Dendritic cell treated with granulocyte-macrophage colony-stimulating factor and Interleukin-4, amounts not matched to agents 40 ng/mL and 50 ng/mL, for 4 days (primary cell): ENCODE measurements at regions not wholly inside any gene's neighbourhood (a gene's known extent, or its start where the extent isn't known, plus 50 kb on each side); places are given as distances from the start of the nearest gene placed in this dataset.

Experiments
- H3K27ac Mint-ChIP-seq: one replicate; pipeline ENCODE4 v1.8.0; 2022; ENCODE audit warnings: mild to moderate bottlenecking, mixed read lengths
- H3K27me3 Mint-ChIP-seq: one replicate; pipeline ENCODE4 v1.8.0; 2022; ENCODE audit warnings: mild to moderate bottlenecking, mixed read lengths
- H3K36me3 Mint-ChIP-seq: one replicate; pipeline ENCODE4 v1.8.0; 2022; ENCODE audit warnings: low read depth, mixed read lengths
- H3K4me1 Mint-ChIP-seq: one replicate; pipeline ENCODE4 v1.8.0; 2022; ENCODE audit warnings: low read depth, mixed read lengths
- H3K4me3 Mint-ChIP-seq: one replicate; pipeline ENCODE4 v1.8.0; 2022; ENCODE audit warnings: mild to moderate bottlenecking, moderate library complexity, mixed read lengths
- H3K9me3 Mint-ChIP-seq: one replicate; pipeline ENCODE4 v1.8.0; 2022; ENCODE audit warnings: mixed read lengths
- intact Hi-C: fragments of 100-400 bp; cut with micrococcal nuclease; formaldehyde crosslinking; loops from one replicate; pipeline ENCODE4 v1.15.0; 2022

DNA sequence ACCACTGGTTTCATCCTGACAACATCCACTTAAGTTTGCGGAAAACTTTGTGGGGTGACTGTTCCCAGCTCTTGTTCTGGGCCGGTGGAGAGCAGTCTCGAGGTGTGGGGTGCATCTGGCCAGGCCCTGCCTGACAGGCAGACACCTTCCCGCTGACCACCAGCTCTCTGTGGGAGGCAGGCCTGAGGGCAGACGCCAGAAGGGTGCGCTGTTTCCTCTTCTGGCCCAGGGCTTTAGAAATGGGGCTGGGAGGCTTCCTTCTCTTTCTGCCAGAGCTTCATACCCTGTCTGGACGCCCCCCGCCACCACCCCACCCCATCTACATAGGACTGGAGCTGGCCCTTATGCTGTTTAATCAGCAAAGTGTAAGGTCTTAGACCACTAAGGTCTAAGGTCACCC is 263.8 kb downstream of the LOXHD1 start:
- Mint-ChIP-seq H3K4me1 (peaks cover 5% of the 10 kb centered on the region), H3K27me3 (no peaks in the 10 kb centered on the region), H3K9me3 (no peaks in the 10 kb centered on the region), H3K4me3 (no peak overlapping the region), H3K27ac (no peak overlapping the region), H3K36me3 (no peaks in the 10 kb centered on the region)
- intact Hi-C loops = no loop called here

DNA sequence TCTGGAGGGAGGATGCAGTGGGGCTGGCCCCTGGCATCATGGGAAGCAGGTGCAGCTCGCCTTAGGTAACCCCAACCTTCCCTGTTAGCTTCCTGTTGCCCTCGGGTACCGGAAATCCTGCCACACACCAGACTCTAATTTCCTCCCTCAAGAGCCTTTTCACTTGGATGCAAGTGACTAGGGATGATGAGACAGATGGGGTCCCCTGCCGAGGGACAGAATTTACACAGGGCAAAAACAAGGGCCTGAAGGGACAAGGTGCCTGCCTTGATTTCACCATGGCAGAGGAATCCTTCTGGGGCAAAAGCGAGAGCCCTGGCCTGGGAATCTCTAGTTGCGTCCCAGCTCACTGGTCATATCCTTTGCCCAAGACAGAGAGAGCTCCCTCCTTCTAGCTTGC is 263.1 kb downstream of the LOXHD1 start:
- Mint-ChIP-seq H3K9me3 (no peaks in the 10 kb centered on the region), H3K4me3 (no peak overlapping the region), H3K27me3 (no peaks in the 10 kb centered on the region), H3K27ac (no peak overlapping the region), H3K4me1 (peaks cover 5% of the 10 kb centered on the region), H3K36me3 (no peaks in the 10 kb centered on the region)
- intact Hi-C loops = no loop called here

DNA sequence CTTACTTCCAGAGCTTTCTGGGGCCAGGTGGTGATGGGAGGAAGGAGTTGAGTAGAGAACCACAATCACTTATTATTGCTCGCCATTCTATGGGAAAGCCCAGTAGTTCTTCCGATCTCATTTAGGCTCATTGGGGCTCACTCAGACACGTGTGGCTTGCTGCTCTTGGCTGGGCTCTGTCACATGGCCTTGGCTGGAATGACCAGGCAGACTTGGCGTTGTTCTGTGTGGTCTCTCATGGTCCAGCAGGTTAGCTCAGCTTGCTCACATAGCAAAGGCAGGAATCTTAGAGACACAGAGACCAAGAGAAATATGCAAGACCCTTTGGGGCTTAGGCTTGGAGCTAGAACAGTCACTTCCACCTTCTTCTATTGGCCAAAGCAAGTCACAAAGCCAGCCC is 261.2 kb downstream of the LOXHD1 start:
- Mint-ChIP-seq H3K4me1 (peaks cover 5% of the 10 kb centered on the region), H3K4me3 (no peak overlapping the region), H3K9me3 (no peaks in the 10 kb centered on the region), H3K27ac (no peak overlapping the region), H3K27me3 (no peaks in the 10 kb centered on the region), H3K36me3 (no peaks in the 10 kb centered on the region)
- intact Hi-C loops = no loop called here

DNA sequence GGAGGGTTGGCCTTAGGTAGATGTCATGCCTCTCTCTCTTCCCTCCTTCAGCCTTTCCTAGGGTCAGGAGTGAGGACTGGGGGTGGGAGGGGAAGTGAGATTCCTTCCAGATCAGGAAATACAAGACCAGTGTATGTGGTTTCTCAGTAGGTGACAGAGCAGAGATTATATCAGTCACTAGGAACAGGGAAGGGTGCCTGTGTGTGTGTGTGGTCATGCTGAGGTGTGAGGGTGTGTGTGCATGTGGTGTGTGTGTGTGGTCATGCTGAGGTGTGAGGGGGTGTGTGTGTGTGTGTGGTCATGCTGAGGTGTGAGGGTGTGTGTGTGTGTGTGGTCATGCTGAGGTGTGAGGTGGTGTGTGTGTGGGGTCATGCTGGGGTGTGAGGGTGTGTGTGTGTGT is 259.8 kb downstream of the LOXHD1 start:
- Mint-ChIP-seq H3K9me3 (no peaks in the 10 kb centered on the region), H3K27ac (no peak overlapping the region), H3K36me3 (no peaks in the 10 kb centered on the region), H3K4me1 (peaks cover 5% of the 10 kb centered on the region), H3K27me3 (no peaks in the 10 kb centered on the region), H3K4me3 (no peak overlapping the region)
- intact Hi-C loops = no loop called here

DNA sequence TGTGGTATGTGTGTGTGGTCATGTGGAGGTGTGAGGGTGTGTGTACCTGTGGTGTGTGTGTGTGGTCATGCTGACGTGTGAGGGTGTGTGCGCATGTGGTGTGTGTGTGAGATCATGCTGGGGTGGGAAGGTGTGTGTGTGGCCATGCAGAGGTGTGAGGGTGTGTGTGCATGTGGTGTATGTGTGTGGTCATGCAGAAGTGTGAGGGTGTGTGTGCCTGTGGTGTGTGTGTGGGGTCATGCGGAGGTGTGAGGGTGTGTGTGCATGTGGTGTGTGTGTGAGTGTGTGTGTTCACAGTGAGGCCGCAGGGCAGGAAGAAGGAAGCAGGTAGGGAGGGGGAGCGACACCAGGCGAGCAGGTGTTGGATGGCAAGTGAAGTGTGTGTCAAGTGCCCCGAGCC is 259.0 kb downstream of the LOXHD1 start:
- intact Hi-C loops = no loop called here
- H3K36me3 Mint-ChIP-seq = no peaks in the 10 kb centered on the region
- peaks cover 5% of the 10 kb centered on the region for H3K4me1 Mint-ChIP-seq
- H3K27me3 Mint-ChIP-seq = no peaks in the 10 kb centered on the region
- H3K27ac Mint-ChIP-seq = no peak overlapping the region
- H3K4me3 Mint-ChIP-seq = no peak overlapping the region
- no peaks in the 10 kb centered on the region for H3K9me3 Mint-ChIP-seq

DNA sequence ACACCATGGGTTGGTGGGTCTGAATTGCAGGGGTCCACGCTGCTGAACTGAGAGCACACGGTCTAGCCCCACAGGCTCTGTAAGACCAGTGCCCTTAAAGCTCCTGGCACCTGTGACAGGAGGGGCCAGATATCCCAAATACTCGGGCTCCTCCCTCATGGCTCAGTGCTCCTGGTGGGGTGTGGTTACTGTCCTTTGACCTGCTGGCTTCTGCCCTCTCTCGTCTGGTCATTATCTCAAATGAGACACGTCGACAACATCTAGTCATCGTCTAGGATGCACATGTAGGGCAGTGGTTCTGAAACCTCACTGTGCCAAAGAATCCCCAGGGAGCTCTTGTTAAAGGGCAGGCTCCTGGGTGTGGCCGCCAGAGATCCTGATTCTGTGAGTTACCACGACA is 258.4 kb downstream of the LOXHD1 start:
- Mint-ChIP-seq H3K9me3 (no peaks in the 10 kb centered on the region), H3K27ac (no peak overlapping the region), H3K4me3 (no peak overlapping the region), H3K4me1 (peaks cover 5% of the 10 kb centered on the region), H3K27me3 (no peaks in the 10 kb centered on the region), H3K36me3 (no peaks in the 10 kb centered on the region)
- intact Hi-C loops = no loop called here

DNA sequence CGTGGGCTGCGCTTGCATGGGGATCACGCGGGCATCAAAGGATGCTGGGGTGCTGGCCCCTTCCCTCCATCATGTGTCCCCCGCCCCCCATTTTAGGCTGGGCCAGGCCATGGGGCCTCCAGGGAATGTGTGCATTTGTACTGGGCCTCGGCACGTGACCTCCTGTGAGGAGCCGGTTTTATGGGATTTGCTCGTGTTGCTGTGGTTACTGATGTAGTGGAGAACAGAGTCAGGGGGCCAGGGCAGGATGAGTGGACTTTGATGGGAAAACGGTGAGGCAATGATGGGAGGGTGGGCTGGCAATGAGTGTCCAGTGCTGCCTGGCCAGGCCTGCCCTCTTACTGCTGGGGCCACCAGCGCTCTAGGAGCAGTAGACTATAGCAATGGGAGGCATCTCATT is 257.7 kb downstream of the LOXHD1 start:
- Mint-ChIP-seq H3K27ac (no peak overlapping the region), H3K36me3 (no peaks in the 10 kb centered on the region), H3K27me3 (no peaks in the 10 kb centered on the region), H3K4me1 (peaks cover 5% of the 10 kb centered on the region), H3K4me3 (no peak overlapping the region), H3K9me3 (no peaks in the 10 kb centered on the region)
- intact Hi-C loops = no loop called here

DNA sequence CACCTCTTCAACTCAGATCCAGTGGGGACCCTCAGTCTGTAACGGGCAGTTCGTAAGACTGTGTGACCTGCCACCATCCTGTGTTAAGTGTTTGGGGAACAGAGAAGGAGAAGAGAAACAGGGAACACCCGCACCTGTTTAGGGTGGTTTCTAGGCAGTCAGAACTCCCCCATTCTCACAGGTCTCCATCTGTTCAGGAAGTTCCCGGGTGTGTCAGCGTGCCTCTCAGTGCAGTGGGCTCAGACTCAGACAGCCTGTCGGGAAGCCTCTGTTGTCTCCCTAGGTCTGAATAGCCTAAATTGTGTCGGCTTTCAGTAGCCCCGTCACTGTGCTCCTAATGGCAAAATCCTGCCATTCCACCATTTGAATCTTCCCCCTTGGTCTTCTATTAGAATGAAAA is 256.6 kb downstream of the LOXHD1 start:
- Mint-ChIP-seq H3K27ac (no peak overlapping the region), H3K4me3 (no peak overlapping the region), H3K4me1 (peaks cover 5% of the 10 kb centered on the region), H3K27me3 (no peaks in the 10 kb centered on the region), H3K36me3 (no peaks in the 10 kb centered on the region), H3K9me3 (no peaks in the 10 kb centered on the region)
- intact Hi-C loops = no loop called here

DNA sequence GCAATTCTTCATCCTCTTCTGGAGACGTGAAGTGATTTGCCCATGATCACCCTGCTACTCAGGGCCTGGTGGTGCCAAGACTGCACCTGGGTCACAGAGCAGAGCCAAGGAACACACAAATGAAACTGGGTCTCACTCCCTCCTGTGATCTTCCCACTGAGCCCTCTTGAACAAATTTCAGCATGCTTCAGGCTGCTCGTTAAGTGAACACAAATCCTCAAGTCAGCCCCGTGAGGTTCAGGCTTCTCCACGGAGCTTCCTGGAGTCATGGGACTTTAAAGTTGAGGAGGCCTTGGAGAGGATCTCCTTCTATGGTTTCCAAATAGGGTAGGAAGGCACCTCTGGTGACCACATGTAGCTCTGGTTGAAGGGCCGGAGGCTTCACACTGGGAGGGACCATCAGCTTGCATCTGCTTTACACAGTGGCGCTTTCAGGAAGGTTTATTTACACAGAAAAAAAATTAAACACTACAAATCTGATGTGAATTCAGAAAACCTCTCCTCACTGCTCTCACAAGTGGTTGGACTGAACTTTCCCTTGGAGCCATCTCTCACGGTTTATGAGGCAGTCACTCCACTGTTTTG is 255.4 kb downstream of the LOXHD1 start:
- no peaks in the 10 kb centered on the region for H3K36me3 Mint-ChIP-seq
- peaks cover 5% of the 10 kb centered on the region for H3K4me1 Mint-ChIP-seq

DNA sequence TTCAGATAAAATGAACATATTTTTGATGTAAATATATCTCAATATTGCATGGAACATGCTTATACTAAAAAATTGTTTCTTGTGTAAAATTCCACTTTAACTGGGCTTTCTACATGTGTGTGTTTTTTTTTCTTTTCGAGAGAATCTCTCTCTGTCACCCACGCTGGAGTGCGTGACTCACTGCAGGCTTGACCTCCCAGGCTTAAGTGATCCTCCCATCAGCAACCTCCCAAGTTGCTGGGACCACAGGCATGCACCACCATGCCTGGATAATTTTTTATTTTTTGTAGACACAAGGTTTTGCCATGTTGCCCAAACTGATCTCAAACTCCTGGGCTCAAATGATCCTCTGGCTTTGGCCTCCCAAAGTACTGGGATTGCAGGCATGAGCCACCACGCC is 254.6 kb downstream of the LOXHD1 start:
- Mint-ChIP-seq H3K9me3 (no peaks in the 10 kb centered on the region), H3K27me3 (no peaks in the 10 kb centered on the region), H3K36me3 (no peaks in the 10 kb centered on the region), H3K4me3 (no peak overlapping the region), H3K27ac (no peak overlapping the region), H3K4me1 (peaks cover under 1% of the 10 kb centered on the region)
- intact Hi-C loops = no loop called here

More for the DNA sequence above, 255.4 kb downstream of the LOXHD1 start:
- no peaks in the 10 kb centered on the region for H3K27me3 Mint-ChIP-seq
- intact Hi-C loops = no loop called here
- H3K9me3 Mint-ChIP-seq = no peaks in the 10 kb centered on the region
- H3K4me3 Mint-ChIP-seq = no peak overlapping the region
- no peak overlapping the region for H3K27ac Mint-ChIP-seq

DNA sequence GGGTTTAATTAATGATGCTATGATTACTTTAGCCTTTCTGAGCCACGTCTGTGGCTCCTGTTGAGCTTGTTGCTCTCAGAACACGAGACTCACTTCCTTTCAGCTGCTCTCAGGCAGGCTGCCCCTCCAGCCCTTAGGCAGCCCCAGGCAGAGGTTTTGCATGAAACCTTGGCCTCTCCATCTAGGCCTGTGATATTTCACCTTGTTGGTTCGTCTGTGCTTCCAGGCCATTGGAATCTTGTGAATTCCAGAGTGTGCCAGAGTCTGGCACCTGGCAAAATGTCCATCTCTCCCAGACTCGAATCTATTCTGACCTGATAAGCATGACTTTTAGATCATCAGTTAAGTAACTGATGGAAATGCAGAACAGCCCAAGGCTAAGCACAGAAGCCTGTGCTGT is 254.1 kb downstream of the LOXHD1 start:
- Mint-ChIP-seq H3K4me3 (no peak overlapping the region), H3K27me3 (peaks cover 2% of the 10 kb centered on the region), H3K27ac (no peak overlapping the region), H3K4me1 (no peaks in the 10 kb centered on the region), H3K36me3 (no peaks in the 10 kb centered on the region), H3K9me3 (no peaks in the 10 kb centered on the region)
- intact Hi-C loops = no loop called here

DNA sequence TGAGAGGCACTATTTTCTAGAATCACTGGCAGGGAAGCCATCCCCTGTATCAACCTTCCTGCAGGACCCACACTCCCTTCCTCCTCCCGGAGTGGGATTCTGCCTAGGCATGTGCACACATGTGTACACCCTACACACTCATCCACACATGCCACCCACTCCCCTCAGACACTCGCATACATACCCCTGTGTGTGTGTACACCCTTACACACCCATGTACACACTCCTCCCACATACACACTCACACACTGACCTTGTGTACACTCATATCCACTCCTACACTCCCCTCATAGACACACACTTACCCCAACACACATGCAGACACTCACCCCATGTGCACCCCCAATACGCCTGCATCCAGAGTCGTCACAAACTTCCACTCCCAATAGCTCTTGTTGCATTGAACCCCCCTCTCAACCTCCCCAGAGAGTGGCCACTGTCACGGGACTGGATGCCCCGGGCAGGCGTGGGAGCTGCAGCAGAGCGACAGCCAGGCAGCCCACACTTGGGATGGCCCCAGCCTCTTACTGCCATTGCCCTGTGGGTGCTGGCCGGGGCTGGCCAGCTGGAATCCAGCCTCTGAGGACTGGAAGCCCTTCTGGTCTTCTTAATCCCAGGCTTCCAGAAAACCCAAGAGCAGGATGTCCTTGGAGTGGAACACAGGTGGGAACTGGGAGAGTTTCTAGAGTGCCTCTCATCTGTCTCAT is 251.0 kb downstream of the LOXHD1 start:
- Mint-ChIP-seq H3K27ac (no peak overlapping the region), H3K4me1 (no peaks in the 10 kb centered on the region), H3K36me3 (no peaks in the 10 kb centered on the region), H3K9me3 (no peaks in the 10 kb centered on the region), H3K27me3 (peaks cover 3% of the 10 kb centered on the region), H3K4me3 (no peak overlapping the region)
- intact Hi-C loops = no loop called here

DNA sequence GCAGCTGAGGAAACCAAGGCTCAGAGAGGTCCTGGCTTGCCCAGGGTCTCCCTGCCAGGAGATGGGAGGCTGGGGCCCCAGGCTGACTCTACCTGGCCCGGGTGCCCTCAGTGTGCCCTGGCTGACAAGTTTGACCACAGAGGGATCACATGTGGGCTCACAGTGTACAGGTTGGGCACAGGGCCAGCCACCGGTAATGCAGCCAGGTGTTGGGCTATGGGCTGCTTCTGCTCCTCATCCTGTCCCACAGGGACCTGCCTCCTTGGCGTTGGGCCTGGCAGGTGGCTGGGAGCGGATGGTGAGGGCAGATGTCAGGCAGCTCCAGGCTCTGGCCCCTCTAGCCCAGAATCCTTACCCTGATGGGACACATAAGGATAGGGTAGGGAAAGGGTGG is 250.5 kb downstream of the LOXHD1 start:
- intact Hi-C loops = no loop called here
- Mint-ChIP-seq H3K9me3 (no peaks in the 10 kb centered on the region), H3K27ac (no peak overlapping the region), H3K4me1 (no peaks in the 10 kb centered on the region), H3K4me3 (no peak overlapping the region), H3K27me3 (peaks cover 3% of the 10 kb centered on the region), H3K36me3 (no peaks in the 10 kb centered on the region)

DNA sequence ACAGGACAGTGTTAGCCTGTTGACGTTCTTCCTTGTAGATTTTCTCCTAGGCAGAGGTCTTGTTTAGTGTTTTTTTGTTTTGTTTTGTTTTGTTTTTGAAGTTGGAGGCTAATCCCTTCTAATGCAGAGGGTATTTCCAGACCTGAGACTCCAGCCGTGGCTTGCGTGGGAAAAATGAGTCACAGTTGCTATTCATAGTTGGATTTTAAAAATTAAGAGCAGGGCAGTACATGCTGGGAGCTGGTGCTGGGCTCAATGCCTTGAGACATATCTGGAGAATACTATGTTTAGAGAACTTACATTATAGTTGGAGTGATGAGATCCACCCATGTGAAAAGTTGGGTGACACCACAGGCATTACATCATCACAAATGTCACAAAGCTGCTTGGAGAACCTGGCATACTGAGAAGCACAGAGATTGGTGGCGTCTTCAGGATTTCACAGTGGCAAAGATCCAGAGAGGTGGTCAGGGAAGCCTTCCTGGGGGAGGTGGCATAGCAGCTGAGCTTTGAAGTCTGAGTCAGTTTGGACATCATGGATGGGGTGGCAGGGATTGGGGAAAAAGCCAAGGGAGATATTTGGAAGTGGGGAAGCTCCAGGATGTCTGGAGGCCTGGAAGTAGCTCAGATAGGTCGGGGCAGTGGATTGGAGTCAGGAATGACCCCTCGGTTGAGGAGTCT is 249.4 kb downstream of the LOXHD1 start:
- intact Hi-C loops = no loop called here
- Mint-ChIP-seq H3K4me1 (no peaks in the 10 kb centered on the region), H3K4me3 (no peak overlapping the region), H3K36me3 (no peaks in the 10 kb centered on the region), H3K27me3 (peaks cover 4% of the 10 kb centered on the region), H3K9me3 (no peaks in the 10 kb centered on the region), H3K27ac (no peak overlapping the region)
